ENCODE measurements at regions not wholly inside any gene's neighbourhood (a gene's known extent, or its start where the extent isn't known, plus 50 kb on each side); places are given as distances from the start of the nearest gene placed in this dataset.
A peak's percentile ranks its signal among the peaks of the same experiment; 100 is the strongest.

DNA sequence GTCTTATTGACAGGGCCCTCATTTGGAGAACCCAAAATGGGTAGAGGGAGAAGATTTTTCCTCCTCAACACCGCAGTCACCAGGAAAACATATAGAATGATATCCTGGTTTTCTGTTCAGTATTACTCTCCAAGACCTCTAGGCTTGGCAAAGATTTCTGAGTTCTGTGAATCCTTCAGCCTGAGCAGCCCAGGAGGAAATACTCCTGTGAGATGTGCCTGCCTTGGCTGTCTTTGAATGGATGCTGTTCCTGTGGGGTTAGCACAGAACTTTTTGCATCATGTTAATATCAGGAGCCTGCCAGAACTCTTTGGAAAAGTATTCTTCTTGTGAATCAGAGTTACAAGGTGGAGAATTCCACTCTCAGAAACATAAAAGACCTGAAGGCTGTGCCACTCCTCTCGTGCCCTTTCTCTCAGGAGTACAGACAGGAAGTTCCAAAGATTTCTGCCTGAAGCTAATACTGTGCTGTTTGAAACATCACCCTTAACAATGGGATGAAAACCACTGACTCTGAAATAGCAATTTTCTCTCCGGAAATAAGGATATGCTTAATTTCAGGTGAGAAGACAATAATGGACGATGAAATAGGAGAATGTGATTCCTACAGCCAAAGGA lies 520.1 kb upstream of the NBEA start:
- whole genome bisulfite sequencing, 2 donors (ENCODE audit: low coverage in 1 of 2): 56 to 80% methylated on average over 2 to 4 of the region's 4 CpGs
- H3K27ac ChIP-seq: no peak overlapping the region
- peaks cover 0 to 3% (median 0%) of the 10 kb centered on the region in 3 donors for H3K4me1 ChIP-seq
- peak; percentile 22 for ATAC-seq
- no peak overlapping the region for H3K4me3 ChIP-seq
- no peaks in the 10 kb centered on the region for H3K27me3 ChIP-seq
- no peaks in the 10 kb centered on the region for H3K36me3 ChIP-seq
- TF ChIP-seq POLR2A (IDR thresholded peaks at IDR 0.05): no peak
- TF ChIP-seq EP300 (IDR thresholded peaks at IDR 0.05): no peak
- no peak for TF ChIP-seq CTCF (IDR thresholded peaks at IDR 0.05)
- no peak for TF ChIP-seq POLR2AphosphoS5 (IDR thresholded peaks at IDR 0.05)
- H3K9me3 ChIP-seq: no peaks in the 10 kb centered on the region

- TF ChIP-seq CTCF (IDR thresholded peaks at IDR 0.05) (no peak), POLR2AphosphoS5 (IDR thresholded peaks at IDR 0.05) (no peak), EP300 (IDR thresholded peaks at IDR 0.05) (no peak), POLR2A (IDR thresholded peaks at IDR 0.05) (no peak)
- no peaks in the 10 kb centered on the region for H3K4me1 ChIP-seq
- H3K27ac ChIP-seq: no peak overlapping the region
- H3K9me3 ChIP-seq: no peaks in the 10 kb centered on the region
- ATAC-seq: no peak
- 93 to 95% methylated on average over 3 to 5 of the region's 6 CpGs for WGBS, 2 donors (ENCODE audit: low coverage in 1 of 2)
- no peaks in the 10 kb centered on the region for H3K27me3 ChIP-seq
- H3K36me3 ChIP-seq: no peaks in the 10 kb centered on the region
- no peak overlapping the region for H3K4me3 ChIP-seq
These were observed 519.1 kb upstream of the NBEA start for GRCh38 chr13:34422956-34423355.

- no peaks in the 10 kb centered on the region for H3K4me1 ChIP-seq
- no peak overlapping the region for H3K4me3 ChIP-seq
- TF ChIP-seq EP300 (IDR thresholded peaks at IDR 0.05) (no peak), POLR2A (IDR thresholded peaks at IDR 0.05) (no peak), POLR2AphosphoS5 (IDR thresholded peaks at IDR 0.05) (no peak), CTCF (IDR thresholded peaks at IDR 0.05) (no peak)
- H3K9me3 ChIP-seq: no peaks in the 10 kb centered on the region
- H3K27ac ChIP-seq: no peak overlapping the region
- no peak for ATAC-seq
- H3K36me3 ChIP-seq: no peaks in the 10 kb centered on the region
- 77 to 80% methylated on average over 1 to 3 of the region's 6 CpGs for WGBS, 2 donors (ENCODE audit: low coverage in 1 of 2)
- no peaks in the 10 kb centered on the region for H3K27me3 ChIP-seq
These were observed 516.6 kb upstream of the NBEA start for GRCh38 chr13:34425327-34425949.

- no peak overlapping the region for H3K27ac ChIP-seq
- WGBS, 2 donors (ENCODE audit: low coverage in 1 of 2): 97% methylated on average over 3 of the region's 3 CpGs
- ATAC-seq: no peak
These were observed 513.2 kb upstream of the NBEA start for GRCh38 chr13:34428911-34429310.

More at GRCh38 chr13:34428911-34429310, 513.2 kb upstream of the NBEA start:
- no peak overlapping the region for H3K4me3 ChIP-seq
- H3K4me1 ChIP-seq: no peaks in the 10 kb centered on the region
- H3K27me3 ChIP-seq: no peaks in the 10 kb centered on the region
- H3K9me3 ChIP-seq: no peaks in the 10 kb centered on the region
- no peaks in the 10 kb centered on the region for H3K36me3 ChIP-seq
- no peak for TF ChIP-seq POLR2A (IDR thresholded peaks at IDR 0.05)
- TF ChIP-seq POLR2AphosphoS5 (IDR thresholded peaks at IDR 0.05): no peak
- TF ChIP-seq EP300 (IDR thresholded peaks at IDR 0.05): no peak
- no peak for TF ChIP-seq CTCF (IDR thresholded peaks at IDR 0.05)

Measured in gastroesophageal sphincter (tissue), 4 donors.